Activated CD8-positive, alpha-beta memory T cell treated with anti-CD3 and anti-CD28 coated beads, Interleukin-2, amount 50 U/mL, for 4 hours (primary cell): ENCODE measurements at regions not wholly inside any gene's neighbourhood (a gene's known extent, or its start where the extent isn't known, plus 50 kb on each side); places are given as distances from the start of the nearest gene placed in this dataset.

Experiments used
- DNase-seq: peaks from one replicate; pipeline ENCODE4 v3.0.0-alpha.2; 2020

DNA sequence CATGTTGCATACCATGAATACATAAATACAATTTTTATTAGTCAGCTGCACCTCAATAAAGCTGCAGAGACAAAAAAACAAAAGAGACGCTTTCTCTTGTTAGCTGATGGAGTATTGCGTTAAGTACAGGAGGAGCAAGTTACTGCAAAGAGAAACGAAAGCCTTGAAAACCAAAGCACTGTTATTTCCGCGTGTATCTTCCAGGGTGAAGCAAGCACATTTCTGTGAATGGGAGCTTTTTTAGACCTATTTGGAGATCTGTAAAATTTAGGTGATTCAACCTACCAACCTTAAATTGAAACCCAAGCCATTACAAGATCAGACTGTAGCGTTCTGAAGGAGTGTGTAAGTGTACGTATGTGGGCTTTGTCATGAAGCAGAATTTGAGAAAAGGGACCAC lies 390.4 kb downstream of the SOX9 start:
- DNase-seq: no peak

GRCh38 chr17:72511874-72512273 lies 391.1 kb downstream of the SOX9 start:
- no peak for DNase-seq

DNA sequence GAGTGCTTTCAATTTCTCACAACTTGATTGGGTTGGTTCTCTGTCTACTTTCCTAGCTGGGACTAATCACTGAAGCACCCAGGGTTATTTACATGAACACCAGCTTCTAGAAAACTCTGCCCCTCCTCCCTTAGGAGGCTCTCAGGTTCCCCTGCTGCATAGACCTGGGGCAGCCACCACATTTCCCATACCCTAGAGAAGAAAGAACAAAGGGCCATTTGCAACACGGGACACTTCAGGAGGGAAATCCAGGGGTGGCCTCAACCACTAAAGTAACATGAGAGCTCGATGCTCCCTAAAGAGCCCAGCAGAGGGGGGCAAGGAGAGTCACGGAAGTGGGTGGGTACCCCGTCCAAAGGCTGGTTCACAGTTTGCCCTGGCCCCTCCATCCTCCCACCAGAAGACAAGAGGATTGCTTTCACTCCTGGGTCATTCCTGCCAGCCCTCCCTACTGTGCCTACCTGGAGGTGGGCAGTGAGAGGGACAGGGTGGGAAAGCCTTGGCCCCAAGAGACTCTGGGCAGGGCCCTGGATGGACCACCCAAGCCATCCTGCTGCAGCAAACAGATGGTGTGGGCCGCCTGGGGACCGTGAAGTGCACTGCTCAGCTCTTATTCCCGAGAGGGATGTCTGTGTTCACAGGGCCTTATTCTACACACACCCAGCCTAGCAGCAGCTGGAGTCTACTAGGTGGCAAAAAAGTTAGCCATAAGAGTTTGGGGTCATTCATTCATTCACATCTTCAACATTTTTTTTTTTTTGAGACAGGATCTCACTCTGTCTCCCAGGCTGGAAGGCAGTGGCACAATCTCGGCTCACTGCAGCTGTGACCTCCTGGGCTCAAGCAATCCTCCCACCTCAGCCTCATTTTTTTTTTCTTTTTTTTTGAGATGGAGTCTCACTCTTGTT lies 392.1 kb downstream of the SOX9 start:
- DNase-seq: no peak

DNA sequence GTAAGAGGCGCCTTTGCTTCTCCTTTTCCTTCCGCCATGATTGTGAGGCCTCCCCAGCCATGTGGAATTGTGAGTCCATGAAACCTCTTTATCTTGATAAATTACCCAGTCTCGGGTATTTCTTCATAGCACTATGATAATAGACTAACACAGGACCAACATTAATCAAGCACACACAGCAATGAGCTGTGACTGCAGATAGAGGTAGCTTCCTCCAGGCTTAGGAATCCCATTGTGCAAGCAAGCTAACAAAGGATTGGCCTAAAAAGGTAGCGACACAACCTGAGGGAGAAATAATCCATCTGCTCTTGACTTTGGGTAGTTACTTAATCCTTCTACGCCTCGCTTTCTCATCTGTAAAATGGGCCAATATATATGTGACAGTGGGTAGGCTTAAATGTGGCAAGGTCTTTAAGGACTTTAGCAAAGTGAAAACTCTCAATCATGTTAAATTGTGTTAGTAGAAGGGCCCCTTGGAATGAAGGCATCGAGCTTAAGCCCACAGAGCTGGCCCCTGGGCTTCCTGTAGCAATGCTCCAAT lies 393.6 kb downstream of the SOX9 start:
- no peak for DNase-seq

DNA sequence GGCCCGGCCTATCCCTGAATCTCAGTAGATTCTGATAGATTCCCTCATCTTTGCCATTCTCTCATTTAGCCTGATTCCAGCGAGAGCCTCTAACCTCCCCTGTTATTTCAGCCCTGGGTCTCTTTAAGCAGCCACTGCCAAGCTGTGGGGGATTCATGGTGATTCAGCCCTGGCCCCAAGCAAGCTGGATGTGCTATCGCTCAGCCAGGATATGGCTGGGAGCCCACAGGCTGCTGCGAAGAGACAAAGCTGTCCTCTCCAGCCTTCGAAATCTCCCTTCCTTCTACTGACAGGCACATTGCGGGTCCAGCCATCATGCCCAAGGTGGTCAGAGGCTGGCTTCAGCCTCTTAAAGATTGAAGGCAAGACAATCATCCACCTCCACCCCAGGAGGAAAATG lies 394.1 kb downstream of the SOX9 start:
- DNase-seq: no peak

DNA sequence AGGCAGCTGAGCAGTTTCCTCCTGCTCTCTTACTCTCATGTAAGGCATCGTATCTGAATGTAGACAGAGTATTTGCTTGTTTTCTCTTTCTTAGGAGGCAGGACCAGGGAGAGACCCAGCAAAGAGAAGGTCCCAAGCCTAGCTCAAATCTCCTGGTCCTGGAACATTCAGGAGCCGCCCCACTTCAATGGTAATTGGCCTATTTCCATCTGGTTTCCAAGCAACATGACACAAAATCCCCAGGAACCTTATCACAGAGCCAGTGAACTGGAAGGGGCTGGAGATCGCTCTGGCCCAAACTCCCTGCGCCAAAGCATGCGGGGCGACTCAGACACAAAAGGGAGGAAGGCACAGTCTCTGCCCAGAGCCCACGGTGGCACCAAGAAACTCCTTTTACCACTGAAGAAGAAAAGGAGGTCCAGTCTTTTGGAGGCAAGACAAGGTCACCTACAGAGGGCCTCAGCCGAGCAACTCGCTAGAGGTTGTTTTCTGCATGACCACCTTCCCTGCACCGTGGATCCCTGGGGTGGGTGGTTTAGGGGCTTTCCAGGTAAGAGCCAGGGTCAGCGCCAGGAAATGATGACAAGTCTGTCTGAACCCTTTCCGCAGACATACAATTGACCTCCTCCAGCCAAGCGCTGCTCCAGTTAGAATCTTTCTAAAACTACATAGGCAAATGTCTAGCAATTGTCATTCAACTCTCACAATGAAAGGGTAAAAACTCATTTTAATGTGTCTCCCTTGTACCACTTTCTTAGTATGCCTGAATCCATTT lies 394.7 kb downstream of the SOX9 start:
- no peak for DNase-seq

DNA sequence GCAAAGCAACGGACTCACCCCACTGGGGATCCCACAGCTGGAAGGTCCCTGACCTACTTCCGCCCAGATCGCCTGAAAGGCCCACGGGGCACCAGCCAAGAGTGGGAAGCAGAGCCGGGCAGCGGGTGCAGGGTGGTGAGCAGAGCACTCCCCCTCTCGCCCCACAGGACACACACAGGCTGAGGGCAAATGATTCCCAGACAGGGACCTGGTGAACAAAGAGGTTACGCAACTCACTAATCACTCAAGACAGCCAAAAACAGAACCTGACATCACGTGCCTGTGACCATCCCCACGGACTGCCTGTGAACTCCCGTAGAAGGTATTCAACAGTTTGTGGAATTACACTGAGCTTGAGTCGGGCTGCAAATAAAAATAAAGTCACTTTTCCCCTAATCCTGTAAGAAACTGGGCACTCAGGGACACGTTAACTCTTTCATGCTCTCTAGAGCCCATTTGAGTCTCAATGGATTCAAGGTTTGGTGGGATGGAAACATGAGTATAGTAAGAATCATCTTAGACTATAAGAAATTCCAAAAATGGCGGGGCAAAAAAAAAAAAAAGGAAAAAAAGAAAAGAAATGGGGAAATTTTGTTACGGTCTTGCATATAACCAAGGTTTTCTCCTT lies 396.1 kb downstream of the SOX9 start:
- DNase-seq: no peak

- DNase-seq: no peak
These were observed 396.8 kb downstream of the SOX9 start for GRCh38 chr17:72517413-72518158.

DNA sequence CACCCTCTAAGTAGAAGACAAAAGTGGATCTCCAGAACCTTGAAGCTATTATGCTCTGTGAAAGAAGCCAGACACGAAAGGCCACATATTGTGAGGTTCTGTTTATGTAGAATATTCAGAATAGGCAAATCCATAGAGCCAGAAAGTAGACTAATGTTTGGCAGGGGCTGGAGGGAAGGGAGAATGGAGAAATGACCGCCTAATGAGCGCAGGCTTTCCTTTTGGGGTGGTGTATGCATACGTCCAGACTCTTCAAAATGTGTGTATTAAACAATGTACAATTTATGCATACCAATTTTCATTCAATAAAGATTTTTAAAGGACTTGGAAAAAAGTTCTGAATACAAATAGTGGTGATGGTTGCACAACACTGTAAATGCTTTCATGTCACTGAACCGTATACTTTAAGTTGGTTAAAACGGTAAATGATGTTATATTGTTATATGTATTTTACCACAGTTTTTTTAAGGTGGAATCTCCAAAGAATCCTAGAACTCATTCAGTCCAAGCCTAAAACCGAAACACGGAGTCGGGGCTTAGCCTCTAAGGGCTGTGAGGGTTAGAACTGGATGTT lies 397.4 kb downstream of the SOX9 start:
- no peak for DNase-seq

DNA sequence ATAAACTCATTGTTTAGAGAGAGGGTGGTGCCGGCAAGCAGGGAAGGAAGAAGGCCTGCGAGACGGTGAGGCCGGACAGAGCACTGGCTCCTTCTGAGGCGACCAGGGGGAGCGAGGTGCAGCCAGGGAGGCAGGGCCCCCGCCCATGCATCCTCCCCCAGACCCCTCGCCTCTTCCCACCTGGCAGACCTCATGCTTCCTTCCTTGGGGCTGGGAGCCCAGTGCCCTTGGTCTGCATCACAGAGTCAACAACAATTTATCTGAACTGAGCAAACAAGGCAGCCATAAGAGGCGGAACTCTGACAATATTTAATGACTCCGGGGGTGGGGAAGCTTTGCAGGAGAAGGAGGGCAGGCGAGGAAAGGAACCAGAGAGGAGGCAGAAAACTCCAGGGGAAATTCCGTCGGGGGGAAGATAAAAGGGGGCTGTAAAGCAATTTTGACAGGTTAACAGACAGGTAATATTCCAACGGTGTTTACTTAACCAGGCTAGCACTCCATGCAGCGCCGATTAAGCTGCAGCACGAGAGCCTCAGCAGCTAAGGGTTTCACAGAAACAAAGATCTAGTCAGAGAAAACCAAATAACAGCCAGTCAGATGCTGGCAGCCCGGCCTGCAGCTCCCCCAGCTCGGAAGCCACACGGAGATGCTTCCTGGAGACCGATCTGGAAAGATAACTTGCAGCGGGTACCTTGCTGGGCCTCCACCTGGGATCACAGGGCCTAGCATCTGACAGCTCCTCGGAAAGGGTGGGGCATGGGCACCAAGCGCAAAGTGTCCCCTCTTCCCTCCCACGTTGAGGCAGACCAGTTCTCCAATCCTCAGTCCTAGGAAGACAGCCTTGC lies 398.2 kb downstream of the SOX9 start:
- no peak for DNase-seq

- DNase-seq: no peak
These were observed 398.7 kb downstream of the SOX9 start for GRCh38 chr17:72519598-72519936.

- no peak for DNase-seq
These were observed 400.0 kb downstream of the SOX9 start for GRCh38 chr17:72520665-72521303.

GRCh38 chr17:72523491-72523890 lies 402.7 kb downstream of the SOX9 start:
- no peak for DNase-seq

DNA sequence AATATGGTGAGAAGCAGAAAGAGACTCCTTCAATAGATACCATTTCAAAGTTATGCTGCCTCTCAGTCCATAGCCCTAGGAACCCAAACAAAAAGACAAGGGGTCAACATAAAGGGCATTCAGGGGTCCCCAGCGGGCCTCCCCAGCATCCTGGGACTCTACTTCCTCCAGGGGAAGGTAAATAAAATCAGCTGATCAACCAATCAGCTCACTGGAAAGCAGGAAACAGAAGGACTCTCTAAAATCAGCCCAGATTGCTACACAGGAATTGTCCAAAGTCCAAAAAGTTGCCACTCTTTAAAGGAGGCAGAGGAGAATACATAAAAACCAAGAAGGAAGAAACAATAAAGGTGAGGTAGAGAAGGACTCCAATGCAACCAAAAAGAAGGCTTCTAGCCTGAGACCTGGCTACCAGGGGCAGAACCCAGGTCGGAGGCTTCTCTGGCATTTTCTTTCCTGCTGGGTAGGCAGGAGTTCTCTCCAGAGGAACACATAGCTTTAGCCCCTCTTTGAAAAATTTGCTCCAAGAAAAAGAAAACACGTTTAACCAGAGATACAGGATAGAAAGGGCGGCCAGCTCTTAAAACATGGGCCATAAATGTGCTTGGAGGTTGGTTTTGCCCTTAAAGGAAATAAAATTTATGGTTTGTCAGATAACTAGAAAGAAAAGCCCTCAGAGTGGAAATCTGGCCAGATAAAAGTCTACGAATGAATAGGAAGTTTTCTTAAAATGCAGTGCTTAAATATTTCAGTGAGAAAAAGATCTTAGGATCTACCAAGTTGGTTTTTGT lies 404.6 kb downstream of the SOX9 start:
- no peak for DNase-seq

- DNase-seq: no peak
These were observed 405.9 kb downstream of the SOX9 start for GRCh38 chr17:72526769-72527168.

DNA sequence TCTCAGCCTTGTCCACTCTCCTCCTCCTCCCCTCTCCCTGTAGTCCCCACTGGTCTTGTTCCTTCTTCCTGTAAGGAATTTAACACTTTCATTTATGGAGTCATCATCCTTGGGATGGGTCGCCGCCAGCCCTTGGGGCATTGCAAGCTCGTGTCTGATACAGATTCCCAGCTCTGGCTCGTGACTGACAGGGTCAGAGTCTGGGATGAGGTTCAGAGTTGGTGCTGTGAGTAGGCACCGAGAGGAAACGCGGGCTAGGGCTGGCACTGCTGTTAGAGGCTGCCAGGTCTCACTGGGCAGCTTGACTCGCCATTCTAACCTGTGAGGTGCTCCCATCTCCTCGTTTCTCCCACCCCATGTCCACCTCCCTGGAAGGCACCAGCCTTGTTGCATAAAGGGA lies 407.0 kb downstream of the SOX9 start:
- no peak for DNase-seq

DNA sequence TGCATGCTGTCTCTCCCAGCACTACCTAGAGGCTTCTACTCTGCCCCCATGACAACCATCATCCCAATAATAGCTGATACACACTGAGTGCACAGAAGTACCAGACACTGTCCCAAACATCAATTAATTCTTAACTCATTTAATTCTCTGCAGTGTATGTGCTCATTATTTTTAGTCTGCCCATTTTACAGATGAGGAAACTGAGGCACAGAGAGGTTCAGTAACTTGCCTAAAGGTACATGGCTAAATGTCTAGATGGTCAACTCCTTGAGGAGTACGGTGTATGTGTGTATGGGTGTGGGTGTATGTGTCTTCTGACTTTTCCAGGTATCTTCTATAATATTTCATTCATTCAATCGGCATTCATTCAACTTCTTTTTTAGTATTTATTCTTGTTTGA lies 407.9 kb downstream of the SOX9 start:
- DNase-seq: no peak

- DNase-seq: no peak
These were observed 408.6 kb downstream of the SOX9 start for GRCh38 chr17:72529386-72529785.

DNA sequence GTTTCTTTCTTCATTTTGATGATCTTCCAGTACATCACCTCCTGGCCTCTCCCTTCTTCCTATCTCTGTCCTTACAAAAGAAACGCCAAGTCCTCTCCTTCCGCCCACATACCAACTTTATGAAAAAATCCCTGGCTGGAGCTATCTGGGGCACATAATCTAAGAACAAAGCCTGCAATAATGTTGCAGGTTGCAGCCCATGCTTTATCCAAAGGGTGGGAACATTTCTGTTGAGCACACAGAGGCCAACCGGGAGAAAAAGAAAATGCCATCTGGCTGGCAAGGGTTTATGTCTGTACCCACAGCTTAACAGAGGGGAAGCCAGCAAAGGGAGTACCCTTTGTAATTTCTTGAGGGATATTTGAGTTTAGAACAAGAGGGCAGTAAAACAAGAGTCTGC lies 409.6 kb downstream of the SOX9 start:
- DNase-seq: no peak

DNA sequence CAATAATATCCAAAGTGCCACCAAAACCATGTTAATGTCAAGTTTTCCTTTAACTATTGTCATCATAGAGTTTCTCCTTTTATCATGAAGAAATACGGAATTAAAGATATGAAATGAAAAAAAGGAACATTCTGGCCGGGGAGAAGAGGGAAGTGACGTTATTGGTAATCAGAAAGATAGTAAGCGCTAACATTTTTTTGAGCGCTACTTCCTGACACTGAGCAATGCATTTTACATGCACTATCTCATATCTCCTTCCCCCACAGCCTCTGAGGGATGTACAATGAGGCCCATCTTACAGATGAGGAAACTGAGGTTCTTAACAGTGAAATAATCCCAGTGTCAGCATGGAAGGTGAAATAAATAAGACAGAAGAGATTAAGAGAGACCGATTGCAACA lies 410.9 kb downstream of the SOX9 start:
- DNase-seq: no peak
